ENCODE measurements at regions not wholly inside any gene's neighbourhood (a gene's known extent, or its start where the extent isn't known, plus 50 kb on each side); places are given as distances from the start of the nearest gene placed in this dataset. TPM values are rescaled to one million over a fixed set of nuclear protein-coding genes. Genes with fewer than 3 reads are reported as not detected.

- no peak overlapping the region for H3K27ac ChIP-seq (ENCODE audit: low read depth, low read length)
- ChIA-PET POLR2A (no interaction called here), CTCF (no interaction called here)
- DNase-seq (ENCODE audit: low read depth, low spot score), result no peak
- no peaks in the 10 kb centered on the region for H3K27me3 ChIP-seq (ENCODE audit: control insufficient read depth, insufficient read depth, low read length)
- TF ChIP-seq, protein P1, sequence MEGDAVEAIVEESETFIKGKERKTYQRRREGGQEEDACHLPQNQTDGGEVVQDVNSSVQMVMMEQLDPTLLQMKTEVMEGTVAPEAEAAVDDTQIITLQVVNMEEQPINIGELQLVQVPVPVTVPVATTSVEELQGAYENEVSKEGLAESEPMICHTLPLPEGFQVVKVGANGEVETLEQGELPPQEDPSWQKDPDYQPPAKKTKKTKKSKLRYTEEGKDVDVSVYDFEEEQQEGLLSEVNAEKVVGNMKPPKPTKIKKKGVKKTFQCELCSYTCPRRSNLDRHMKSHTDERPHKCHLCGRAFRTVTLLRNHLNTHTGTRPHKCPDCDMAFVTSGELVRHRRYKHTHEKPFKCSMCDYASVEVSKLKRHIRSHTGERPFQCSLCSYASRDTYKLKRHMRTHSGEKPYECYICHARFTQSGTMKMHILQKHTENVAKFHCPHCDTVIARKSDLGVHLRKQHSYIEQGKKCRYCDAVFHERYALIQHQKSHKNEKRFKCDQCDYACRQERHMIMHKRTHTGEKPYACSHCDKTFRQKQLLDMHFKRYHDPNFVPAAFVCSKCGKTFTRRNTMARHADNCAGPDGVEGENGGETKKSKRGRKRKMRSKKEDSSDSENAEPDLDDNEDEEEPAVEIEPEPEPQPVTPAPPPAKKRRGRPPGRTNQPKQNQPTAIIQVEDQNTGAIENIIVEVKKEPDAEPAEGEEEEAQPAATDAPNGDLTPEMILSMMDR (IDR thresholded peaks at IDR 0.05; ENCODE audit: low read depth, low read length), result no peak
- H3K4me3 ChIP-seq (ENCODE audit: low read depth, low read length), result no peak overlapping the region
- H3K9me3 ChIP-seq (ENCODE audit: control insufficient read depth, insufficient read depth, low read length), result no peaks in the 10 kb centered on the region
These were observed 55.0 kb upstream of the EPHA3 start for GRCh38 chr3:89052386-89052785.

DNA sequence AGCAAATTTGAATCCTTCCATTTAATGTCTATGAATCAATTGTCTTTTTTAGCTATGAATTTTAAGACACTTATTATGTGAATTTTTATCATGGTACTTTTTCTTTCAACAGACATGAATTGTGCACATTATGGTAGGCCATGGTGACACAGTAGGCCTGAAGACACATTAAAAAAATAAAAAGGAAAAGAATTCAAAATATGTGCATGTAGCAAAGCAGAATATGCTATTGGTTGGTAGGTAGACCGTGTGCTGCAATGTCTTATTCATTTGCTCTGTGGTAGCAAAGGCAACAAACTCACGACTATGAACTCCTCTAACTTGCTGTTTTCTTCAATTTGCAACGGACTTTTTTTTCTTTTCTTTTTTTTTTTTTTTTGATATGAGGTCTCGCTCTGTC lies 50.0 kb upstream of the EPHA3 start:
- H3K27ac ChIP-seq (ENCODE audit: low read depth, low read length), result no peak overlapping the region
- no peak for DNase-seq (ENCODE audit: low read depth, low spot score)
- no peaks in the 10 kb centered on the region for H3K27me3 ChIP-seq (ENCODE audit: control insufficient read depth, insufficient read depth, low read length)
- H3K9me3 ChIP-seq (ENCODE audit: control insufficient read depth, insufficient read depth, low read length), result no peaks in the 10 kb centered on the region
- H3K4me3 ChIP-seq (ENCODE audit: low read depth, low read length), result no peak overlapping the region
- ChIA-PET POLR2A (no interaction called here), CTCF (no interaction called here)
- TF ChIP-seq, protein P1 (IDR thresholded peaks at IDR 0.05; ENCODE audit: low read depth, low read length), result no peak

Small RNAs in the stretch of these regions (small RNA-seq; reads per million reads assigned to genes)
- not detected for gene RF00019 (ENCODE audit: insufficient read length, low read depth)

All from AG04450 (cell line).